Fibroblast of lung (primary cell): ENCODE measurements at regions not wholly inside any gene's neighbourhood (a gene's known extent, or its start where the extent isn't known, plus 50 kb on each side); places are given as distances from the start of the nearest gene placed in this dataset.

Experiments
- CTCF ChIP-seq, 2 donors: IDR thresholded peaks in 1 of 2; conservative IDR thresholded peaks in 1 of 2; 1 replicate in 1 of 2; 2 replicates in 1 of 2; pipeline ENCODE4 v1.5.1; 2011 to 2012; ENCODE audit warnings: low read length in 2 of 2, control low read depth in 1 of 2, inconsistent platforms in 1 of 2, low read depth in 1 of 2, mild to moderate bottlenecking in 1 of 2
- EZH2 ChIP-seq: IDR thresholded peaks from 2 replicates; pipeline ENCODE4 v1.5.1; 2012; ENCODE audit warnings: low read length, control low read depth, mild to moderate bottlenecking; ENCODE audit errors: missing control alignments

- TF ChIP-seq CTCF (conservative IDR thresholded peaks at IDR 0.05 in 1 of 2, IDR thresholded peaks at IDR 0.05 in 1 of 2; ENCODE audit: low read depth in 1 of 2, low read length in 2 of 2) (no peak), EZH2 (no peak)
Measured at GRCh38 chr12:58566599-58566998, 353.7 kb downstream of the LRIG3 start.
